AG09309 (cell line): ENCODE measurements at regions not wholly inside any gene's neighbourhood (a gene's known extent, or its start where the extent isn't known, plus 50 kb on each side); places are given as distances from the start of the nearest gene placed in this dataset.
"Not testable (repeated sequence)": the region's sequence is repeated elsewhere in the genome, so short reads cannot be mapped to it uniquely, and the experiment has no call there.

Experiments
- DNase-seq: peaks from one replicate; pipeline ENCODE4 v3.0.0-alpha.2; 2010; ENCODE audit warnings: low read depth
- H3K4me3 ChIP-seq: 2 replicates; pipeline ENCODE4 v1.5.1; 2011; ENCODE audit warnings: mild to moderate bottlenecking, low read depth, low read length, moderate library complexity; ENCODE audit not compliant: control insufficient read depth
- CTCF ChIP-seq: IDR thresholded peaks from 2 replicates; pipeline ENCODE4 v1.5.1; 2011; ENCODE audit warnings: mild to moderate bottlenecking, low read depth, low read length, inconsistent platforms; ENCODE audit not compliant: insufficient read depth, control insufficient read depth; ENCODE audit errors: missing control alignments

- no peak for DNase-seq
- H3K4me3 ChIP-seq, result no peak overlapping the region
- TF ChIP-seq CTCF, result no peak
These were observed 505.5 kb downstream of the PRIM2 start for GRCh38 chr6:57822896-57823358.

- H3K4me3 ChIP-seq, DNase-seq: not testable (repeated sequence)
These were observed 520.3 kb downstream of the PRIM2 start for GRCh38 chr6:57837622-57838209.

DNA sequence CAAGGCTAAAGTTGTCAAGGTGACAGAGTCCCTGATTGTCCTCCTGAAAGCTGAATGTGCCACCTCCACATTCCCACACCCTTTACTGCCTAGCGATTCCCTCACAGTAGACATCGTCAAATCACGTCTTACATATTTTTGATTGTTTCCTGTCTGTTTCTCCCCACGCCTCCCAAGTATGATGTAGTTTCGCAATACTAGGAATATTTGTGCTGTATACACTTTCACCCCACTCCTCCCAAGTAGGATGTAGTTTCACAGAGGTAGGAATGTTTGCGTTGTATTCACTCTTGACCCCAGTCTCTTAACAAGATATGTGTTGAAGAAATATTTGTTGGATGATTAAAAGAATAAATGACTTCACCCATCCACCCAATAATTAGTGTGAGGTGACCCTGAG lies 524.1 kb downstream of the PRIM2 start:
- H3K4me3 ChIP-seq, result not testable (repeated sequence)

GRCh38 chr6:57853745-57854407 lies 536.4 kb downstream of the PRIM2 start:
- H3K4me3 ChIP-seq, DNase-seq: not testable (repeated sequence)

More for the DNA sequence above, 524.1 kb downstream of the PRIM2 start:
- DNase-seq, result not testable (repeated sequence)

DNA sequence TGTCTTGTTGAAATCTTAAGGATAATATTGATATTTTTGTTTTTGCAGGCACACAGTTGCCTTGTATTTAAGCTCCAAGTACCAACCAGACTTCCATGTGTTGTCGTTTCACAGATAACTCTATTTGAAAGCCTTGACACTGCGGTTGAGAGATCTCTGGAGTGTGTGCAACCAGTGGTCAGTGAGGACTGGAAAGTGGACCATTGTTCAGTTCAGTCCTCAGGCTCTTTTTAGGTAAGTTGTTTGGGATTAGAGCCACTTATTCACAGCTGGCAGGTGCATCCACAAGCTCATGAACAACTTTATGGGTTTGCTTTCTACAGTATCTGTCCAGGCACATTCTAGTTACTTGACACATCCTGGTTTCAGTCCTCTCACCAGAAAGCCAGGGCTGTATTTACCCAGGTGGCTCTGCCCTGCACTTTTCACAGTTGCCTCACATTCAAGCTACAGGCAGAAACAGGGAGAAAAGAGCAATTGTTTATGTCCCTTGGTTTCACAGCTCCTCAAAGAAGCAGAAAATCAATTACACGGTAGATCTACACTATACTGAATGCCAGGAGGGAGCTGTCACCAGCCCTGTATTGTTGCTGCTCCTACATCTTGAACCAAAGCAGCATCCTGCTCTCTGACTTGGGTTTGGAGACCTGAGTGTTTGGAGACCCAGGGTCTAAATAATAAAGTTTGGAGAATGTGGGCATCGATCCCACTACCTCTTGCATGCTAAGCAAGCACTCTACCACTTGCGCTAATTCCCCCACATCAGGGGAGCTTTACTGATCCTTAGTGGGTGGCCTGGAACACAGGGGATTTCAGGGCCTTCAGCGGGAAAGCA lies 543.3 kb downstream of the PRIM2 start:
- H3K4me3 ChIP-seq, DNase-seq: not testable (repeated sequence)

GRCh38 chr6:57870083-57870482 lies 552.7 kb downstream of the PRIM2 start:
- DNase-seq, H3K4me3 ChIP-seq: not testable (repeated sequence)

DNA sequence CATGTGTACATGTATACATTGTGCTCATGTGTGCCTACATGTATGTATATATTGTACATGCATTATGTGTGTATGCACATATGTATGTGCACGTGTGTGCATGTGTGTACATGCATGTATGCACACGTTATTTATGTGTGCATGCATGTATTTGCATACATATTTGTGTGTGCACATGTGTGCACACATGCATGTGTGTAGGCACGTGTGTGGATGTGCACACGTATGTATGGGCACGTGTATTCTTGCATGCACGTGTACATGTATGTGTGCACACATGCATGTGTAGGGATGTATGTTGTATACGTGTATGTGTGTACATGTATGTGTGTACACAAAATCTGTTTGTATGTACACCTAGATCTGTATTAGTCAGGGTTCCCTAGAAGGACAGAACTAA lies 556.0 kb downstream of the PRIM2 start:
- H3K4me3 ChIP-seq, DNase-seq: not testable (repeated sequence)

GRCh38 chr6:57876659-57877058 lies 559.2 kb downstream of the PRIM2 start:
- DNase-seq, H3K4me3 ChIP-seq: not testable (repeated sequence)

GRCh38 chr6:57877729-57878128 lies 560.3 kb downstream of the PRIM2 start:
- DNase-seq, H3K4me3 ChIP-seq: not testable (repeated sequence)

GRCh38 chr6:57878792-57879191 lies 561.4 kb downstream of the PRIM2 start:
- DNase-seq, result not testable (repeated sequence)

GRCh38 chr6:57898850-57899249 lies 581.4 kb downstream of the PRIM2 start:
- DNase-seq, H3K4me3 ChIP-seq: not testable (repeated sequence)

More at GRCh38 chr6:57878792-57879191, 561.4 kb downstream of the PRIM2 start:
- H3K4me3 ChIP-seq, result not testable (repeated sequence)

- H3K4me3 ChIP-seq, DNase-seq: not testable (repeated sequence)
These were observed 583.4 kb downstream of the PRIM2 start for GRCh38 chr6:57900687-57901399.

DNA sequence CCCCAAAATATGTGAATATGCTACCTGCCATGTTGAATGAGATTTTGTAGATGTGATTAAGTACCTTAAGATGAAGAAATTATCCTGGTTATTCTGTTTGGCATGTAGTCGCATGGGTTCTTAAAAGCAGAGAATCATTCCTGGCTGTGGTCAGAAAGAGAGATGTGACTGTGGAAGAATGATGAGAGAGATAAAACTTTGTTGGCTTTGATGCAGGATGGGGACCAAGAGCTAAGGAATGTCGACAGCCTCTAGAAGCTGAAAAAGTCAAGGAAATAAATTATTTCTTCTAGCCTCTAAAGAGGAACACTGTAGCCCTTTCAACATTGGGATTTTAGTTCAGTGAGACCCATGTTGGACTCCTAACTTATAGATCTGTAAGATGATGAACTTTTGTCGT lies 584.0 kb downstream of the PRIM2 start:
- DNase-seq, result not testable (repeated sequence)

GRCh38 chr6:57904356-57904755 lies 586.9 kb downstream of the PRIM2 start:
- H3K4me3 ChIP-seq, result not testable (repeated sequence)

More for the DNA sequence above, 584.0 kb downstream of the PRIM2 start:
- H3K4me3 ChIP-seq, result not testable (repeated sequence)

DNA sequence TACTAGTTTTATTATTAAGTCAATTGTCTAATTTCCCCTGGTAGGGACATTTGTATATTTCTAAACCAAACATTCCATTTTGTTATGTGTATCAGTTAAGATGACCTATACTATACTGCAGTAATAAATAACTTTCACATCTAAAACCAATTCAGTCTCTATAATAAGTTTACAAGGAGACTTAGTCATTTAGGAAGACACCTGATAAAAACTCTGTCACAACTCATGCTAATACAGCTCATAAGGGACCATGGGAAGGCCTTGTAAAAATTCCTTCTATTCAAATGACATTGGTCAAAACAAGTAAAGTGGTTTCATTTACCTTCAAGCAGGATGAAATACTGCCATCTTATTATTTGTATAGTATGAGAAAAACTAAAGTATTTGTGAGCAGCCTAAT lies 597.9 kb downstream of the PRIM2 start:
- not testable (repeated sequence) for H3K4me3 ChIP-seq, DNase-seq

More at GRCh38 chr6:57904356-57904755, 586.9 kb downstream of the PRIM2 start:
- not testable (repeated sequence) for DNase-seq

DNA sequence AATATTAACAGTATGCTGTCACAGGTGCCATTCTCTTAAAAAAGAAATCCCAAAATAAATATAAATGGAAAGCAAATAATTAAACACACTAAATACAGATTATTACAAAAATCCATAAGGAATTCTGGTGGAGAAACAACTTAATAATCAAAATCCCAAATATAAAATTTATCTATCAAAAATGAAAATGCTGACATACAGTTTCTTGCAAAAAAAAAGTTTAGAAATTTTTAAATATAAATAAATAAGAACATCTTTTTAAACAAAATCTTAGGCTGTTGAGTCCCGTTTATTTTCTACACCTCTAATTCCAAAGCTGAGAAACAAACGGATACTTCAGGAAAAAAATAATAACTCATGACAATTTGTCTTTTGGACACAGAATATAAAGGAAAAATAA lies 625.5 kb downstream of the PRIM2 start:
- not testable (repeated sequence) for H3K4me3 ChIP-seq, DNase-seq
